Fibroblast of skin of abdomen (primary cell): ENCODE measurements at regions not wholly inside any gene's neighbourhood (a gene's known extent, or its start where the extent isn't known, plus 50 kb on each side); places are given as distances from the start of the nearest gene placed in this dataset.
"Not testable (repeated sequence)": the region's sequence is repeated elsewhere in the genome, so short reads cannot be mapped to it uniquely, and the experiment has no call there.

ENCODE experiments used
- DNase-seq: peaks from one replicate; pipeline ENCODE4 v3.0.0-alpha.2; 2013

DNA sequence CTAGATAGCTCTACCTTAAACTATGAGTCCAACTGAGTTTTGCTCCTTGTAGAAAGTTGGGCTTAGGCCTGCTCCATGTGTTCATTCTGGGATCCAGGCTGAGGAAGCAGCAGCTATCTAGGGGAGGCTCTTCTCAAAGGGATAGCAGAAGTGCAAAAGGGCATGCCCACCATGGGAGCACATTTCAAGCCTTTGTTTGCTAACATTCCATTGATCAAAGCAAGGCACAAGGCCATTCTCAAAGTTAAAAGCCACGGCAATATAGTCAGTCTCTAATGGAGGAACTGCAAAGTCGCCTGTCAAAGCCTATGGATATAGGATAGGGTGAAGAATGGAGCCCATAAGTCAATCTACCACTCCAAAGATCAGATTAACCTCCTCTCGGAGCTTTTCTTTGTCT lies 488.1 kb upstream of the ARX start:
- DNase-seq, result no peak

DNA sequence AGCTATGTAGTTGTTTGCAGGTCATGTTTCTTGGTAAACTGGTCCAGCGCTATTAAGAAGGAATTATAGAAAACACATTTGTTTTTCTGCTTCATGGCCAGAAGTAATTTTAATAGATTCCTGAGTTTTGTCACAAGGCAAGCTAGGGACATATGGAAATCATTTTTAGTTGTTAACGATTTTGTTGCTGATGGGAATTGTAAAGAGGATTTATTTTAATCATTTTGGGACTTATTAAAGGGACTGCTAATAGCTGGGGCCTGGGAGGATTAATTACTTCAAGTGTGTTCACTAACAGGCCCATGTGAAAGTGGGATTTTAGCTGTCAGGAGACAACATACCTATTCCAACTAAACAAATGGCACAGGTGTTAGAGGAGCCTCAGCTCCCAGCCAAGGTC lies 492.0 kb upstream of the ARX start:
- no peak for DNase-seq

DNA sequence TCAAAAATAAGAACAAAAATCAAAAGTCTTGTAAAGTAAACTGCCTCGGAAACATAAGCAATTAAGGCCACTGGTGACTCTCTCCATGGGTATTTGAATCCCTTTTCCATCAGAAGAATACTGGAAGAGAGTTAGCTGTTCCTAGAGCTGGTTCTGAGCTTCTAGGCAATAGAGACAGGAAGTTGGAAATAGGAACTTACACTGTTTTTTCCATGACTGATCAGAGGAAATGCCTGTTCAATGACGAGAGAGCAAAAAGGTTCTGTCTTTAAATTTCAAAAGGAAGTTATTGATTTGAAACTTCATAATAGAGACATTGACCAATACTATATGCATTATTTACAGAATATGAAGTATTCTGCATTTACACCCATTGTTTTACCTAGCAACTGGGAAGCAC lies 503.5 kb upstream of the ARX start:
- DNase-seq, result no peak

DNA sequence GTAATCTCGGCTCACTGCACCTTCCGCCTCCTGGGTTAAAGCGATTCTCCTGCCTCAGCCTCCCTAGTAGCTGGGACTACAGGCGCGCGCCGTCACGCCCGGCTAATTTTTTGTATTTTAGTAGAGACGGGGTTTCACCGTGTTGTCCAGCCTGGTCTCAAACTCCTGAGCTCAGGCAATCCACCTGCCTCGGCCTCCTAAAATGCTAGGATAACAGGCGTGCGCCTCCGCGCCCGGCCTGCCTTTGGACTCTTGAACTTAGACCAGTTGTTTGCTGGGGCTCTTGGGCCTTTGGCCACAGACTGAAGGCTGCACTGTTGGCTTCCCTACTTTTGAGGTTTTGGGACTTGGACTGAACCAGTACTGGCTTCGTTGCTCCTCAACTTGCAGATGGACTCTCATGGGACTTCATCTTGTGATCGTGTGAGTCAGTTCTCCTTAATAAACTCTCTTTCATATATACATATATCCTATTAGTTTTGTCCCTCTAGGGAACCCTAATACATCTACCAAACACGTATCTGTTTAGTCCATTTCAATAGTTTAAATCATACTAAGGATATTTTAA lies 506.8 kb upstream of the ARX start:
- DNase-seq, result not testable (repeated sequence)

GRCh38 chrX:25523574-25524540 lies 508.1 kb upstream of the ARX start:
- peak; percentile 35 for DNase-seq

DNA sequence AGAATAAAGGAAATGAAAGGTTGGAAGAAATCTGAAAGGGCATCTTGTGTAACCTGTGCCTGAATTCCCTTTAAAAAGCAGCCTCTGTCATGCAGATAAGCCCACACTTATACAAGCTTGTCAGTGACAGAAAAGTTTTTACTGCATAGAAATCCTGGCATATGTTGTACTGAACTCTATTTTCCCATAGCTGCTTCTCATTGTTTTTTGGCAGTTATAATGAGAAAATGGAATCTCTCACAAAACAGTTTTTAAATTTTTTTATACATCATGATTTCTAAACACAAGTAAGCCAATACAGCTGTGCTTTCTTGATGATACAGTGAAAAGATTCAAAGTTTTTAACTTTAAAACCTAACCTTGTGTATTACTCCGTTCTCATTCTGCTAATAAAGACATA lies 511.4 kb upstream of the ARX start:
- no peak for DNase-seq

- DNase-seq, result no peak
Observed at GRCh38 chrX:25527596-25527995, 511.8 kb upstream of the ARX start.

- no peak for DNase-seq
Observed at GRCh38 chrX:25531096-25531495, 515.3 kb upstream of the ARX start.

DNA sequence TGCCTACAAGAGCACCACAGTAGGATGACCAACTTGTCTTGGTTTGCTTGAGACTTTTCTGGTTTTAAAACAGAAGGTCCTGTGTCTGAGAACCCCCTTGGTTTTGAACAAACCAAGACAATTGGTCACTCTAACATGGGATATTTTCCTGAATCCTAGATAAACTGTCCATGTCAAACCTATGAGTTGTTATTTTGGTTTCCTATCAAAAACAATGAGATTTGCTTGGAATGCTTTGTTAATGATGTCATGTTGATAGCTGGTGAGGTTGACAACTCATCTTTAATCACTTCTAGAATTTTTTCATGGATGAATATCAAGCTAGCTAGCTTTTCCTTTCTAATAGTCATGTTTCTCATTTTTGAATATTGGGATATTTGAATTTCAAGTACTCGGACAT lies 518.3 kb upstream of the ARX start:
- DNase-seq, result no peak

- no peak for DNase-seq
Observed at GRCh38 chrX:25536307-25536970, 520.7 kb upstream of the ARX start.

GRCh38 chrX:25537699-25538098 lies 521.9 kb upstream of the ARX start:
- no peak for DNase-seq

DNA sequence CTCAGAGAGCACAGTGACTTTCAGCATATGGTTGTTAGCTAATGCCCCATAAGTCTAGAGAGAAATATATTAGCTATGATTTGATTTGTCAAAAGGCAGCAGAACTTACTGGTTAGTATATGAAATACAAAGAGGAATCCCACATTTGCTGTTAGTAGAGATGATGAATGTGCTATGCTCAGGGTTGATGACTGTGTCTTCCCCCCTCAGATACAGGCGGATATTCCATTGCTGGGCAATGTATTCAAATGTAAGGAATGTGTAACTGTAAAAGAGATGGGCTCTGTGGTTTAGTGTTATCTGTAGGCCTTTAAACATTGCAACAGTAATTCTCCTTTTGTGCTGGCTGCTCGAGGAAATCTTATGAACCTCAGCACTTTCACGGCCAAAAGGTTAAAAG lies 528.9 kb upstream of the ARX start:
- DNase-seq, result peak; percentile 71

DNA sequence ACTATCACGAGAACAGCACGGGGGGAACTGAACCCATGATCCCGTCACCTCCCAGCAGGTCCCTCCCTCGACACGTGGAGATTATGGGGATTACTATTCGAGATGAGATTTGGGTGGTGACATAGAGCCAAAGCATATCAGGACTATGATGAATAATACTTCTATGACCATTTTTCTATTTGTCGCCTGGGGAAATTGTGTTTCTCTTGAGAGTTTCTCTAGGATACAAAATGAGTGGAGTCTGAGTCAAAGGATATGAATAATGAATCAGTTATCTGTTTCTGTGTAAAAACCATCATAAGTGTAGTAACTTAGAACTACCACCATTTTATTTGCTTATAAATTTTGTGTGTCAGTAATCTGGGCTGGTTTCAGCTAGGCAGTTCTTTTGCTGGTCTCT lies 533.0 kb upstream of the ARX start:
- DNase-seq, result peak; percentile 5

GRCh38 chrX:25555521-25555920 lies 539.8 kb upstream of the ARX start:
- DNase-seq, result no peak

- DNase-seq, result no peak
Observed at GRCh38 chrX:25558137-25558536, 542.4 kb upstream of the ARX start.

GRCh38 chrX:25561190-25561589 lies 545.4 kb upstream of the ARX start:
- no peak for DNase-seq

- DNase-seq, result no peak
Observed at GRCh38 chrX:25573631-25574030, 557.9 kb upstream of the ARX start.

GRCh38 chrX:25596921-25597320 lies 541.2 kb upstream of the MAGEB18 start:
- no peak for DNase-seq

GRCh38 chrX:25597551-25597950 lies 540.6 kb upstream of the MAGEB18 start:
- DNase-seq, result peak; percentile 49

GRCh38 chrX:25599061-25599460 lies 539.1 kb upstream of the MAGEB18 start:
- peak; percentile 44 for DNase-seq

DNA sequence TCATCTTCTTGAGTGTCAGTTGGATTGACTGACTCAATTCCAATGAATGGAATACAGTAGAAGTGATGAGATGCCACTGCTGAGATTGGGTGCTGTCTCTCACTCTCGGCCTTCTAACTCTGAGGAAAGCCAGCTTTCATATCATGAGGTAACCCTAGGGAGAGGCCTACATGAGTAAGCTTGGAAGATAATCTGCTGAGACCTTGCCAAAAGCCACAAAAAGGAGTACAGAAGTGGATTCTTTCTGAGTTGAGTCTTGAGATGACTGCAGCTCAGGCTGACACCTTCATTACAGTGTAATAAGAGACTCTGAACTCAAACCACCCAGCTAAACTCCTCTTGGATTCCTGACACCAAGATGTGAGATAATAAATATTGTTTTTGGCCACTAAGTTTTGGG lies 537.4 kb upstream of the MAGEB18 start:
- peak; percentile 61 for DNase-seq

DNA sequence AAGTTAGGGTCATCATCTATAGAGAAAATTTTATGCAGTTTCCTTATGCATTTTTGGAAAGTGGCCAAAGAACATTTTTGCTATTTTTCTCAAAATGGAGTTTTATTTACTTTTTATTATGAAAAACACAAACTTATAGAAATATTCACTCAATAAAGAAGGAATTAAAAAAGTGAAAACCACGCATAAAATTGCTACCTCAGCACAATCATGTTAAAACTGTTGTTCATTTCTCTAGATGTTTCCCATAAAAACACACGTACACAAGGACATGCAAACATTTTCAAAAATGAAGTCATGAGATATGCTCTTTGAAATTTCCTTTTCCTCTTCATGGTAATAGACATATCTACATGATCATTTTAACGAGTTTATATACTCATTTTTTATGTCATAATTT lies 536.8 kb upstream of the MAGEB18 start:
- DNase-seq, result no peak

- DNase-seq, result no peak
Observed at GRCh38 chrX:25618248-25618647, 519.9 kb upstream of the MAGEB18 start.

- DNase-seq, result no peak
Observed at GRCh38 chrX:25640276-25640675, 497.9 kb upstream of the MAGEB18 start.
